ENCODE measurements at regions not wholly inside any gene's neighbourhood (a gene's known extent, or its start where the extent isn't known, plus 50 kb on each side); places are given as distances from the start of the nearest gene placed in this dataset.

DNA sequence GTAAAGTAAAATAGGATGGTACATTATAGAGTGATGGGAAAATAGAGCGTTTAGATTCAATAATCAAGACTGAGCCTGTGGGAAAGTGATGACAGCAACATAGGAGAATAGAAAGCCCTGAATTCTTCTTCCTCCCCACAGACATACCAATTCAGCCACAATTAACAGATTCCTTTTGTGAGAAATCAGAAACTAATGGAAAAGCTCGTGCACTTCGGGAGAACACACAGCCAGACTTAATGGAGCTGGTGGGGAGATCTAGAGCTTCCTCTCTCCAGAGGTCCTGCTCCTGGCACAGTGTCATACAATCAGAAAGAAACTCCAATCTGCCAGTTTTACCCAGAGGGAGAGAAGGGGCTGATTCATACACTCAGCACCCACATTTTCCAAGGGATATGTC is 676.3 kb upstream of the BOD1L1 start:
- no peak overlapping the region for H3K4me3 ChIP-seq (ENCODE audit: low read depth, low read length)
- no peak for TF ChIP-seq CTCF (IDR thresholded peaks at IDR 0.05; ENCODE audit: borderline replicate concordance, insufficient read depth, low read depth, low read length)

GRCh38 chr4:14308229-14308651 is 680.7 kb upstream of the BOD1L1 start:
- no peak overlapping the region for H3K4me3 ChIP-seq (ENCODE audit: low read depth, low read length)
- TF ChIP-seq CTCF (IDR thresholded peaks at IDR 0.05; ENCODE audit: borderline replicate concordance, insufficient read depth, low read depth, low read length), result no peak

- H3K4me3 ChIP-seq (ENCODE audit: low read depth, low read length), result no peak overlapping the region
- no peak for TF ChIP-seq CTCF (IDR thresholded peaks at IDR 0.05; ENCODE audit: borderline replicate concordance, insufficient read depth, low read depth, low read length)
These were observed 681.9 kb upstream of the BOD1L1 start for GRCh38 chr4:14309431-14309830.

DNA sequence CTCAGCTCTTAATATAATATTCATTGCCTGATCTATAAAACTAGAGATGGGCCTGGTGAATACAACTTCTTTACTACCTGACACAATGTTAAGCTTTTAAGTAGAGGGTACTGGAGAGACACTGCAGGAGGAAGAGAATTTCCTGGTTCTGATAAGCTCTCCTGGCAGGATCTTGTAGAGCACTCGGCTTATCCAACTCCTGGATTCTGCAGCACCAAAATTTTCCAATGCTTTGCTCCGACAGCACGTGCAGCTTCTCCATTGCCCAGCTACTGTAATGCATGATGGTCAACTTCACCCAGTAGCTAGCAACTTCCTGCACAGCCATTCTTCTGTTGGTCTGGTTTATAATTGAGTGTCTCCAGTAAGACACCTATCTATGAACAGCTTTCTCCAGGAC is 686.2 kb upstream of the BOD1L1 start:
- no peak overlapping the region for H3K4me3 ChIP-seq (ENCODE audit: low read depth, low read length)
- no peak for TF ChIP-seq CTCF (IDR thresholded peaks at IDR 0.05; ENCODE audit: borderline replicate concordance, insufficient read depth, low read depth, low read length)

DNA sequence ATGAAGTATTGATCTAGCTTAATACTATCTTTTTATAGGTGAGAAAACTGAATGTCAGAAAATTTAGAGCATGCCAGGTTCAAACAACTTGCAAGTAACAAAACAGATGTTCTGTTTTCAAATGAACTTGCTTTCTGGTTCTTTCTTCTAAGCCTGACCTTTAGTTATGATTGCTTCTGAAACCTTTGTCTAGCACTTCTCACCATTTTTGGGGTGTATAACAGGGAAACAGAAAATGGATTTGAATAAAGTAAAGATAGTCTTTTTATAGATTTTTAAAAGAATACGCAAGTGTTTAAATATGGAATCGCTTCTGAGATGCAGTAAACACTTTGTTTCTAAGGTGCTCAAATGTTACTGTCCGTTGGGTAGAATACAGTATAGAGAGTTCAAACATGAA is 687.2 kb upstream of the CPEB2 start:
- TF ChIP-seq CTCF (IDR thresholded peaks at IDR 0.05; ENCODE audit: borderline replicate concordance, insufficient read depth, low read depth, low read length), result no peak
- no peak overlapping the region for H3K4me3 ChIP-seq (ENCODE audit: low read depth, low read length)

- no peak overlapping the region for H3K4me3 ChIP-seq (ENCODE audit: low read depth, low read length)
- TF ChIP-seq CTCF (IDR thresholded peaks at IDR 0.05; ENCODE audit: borderline replicate concordance, insufficient read depth, low read depth, low read length), result no peak
These were observed 684.9 kb upstream of the CPEB2 start for GRCh38 chr4:14317351-14317750.

DNA sequence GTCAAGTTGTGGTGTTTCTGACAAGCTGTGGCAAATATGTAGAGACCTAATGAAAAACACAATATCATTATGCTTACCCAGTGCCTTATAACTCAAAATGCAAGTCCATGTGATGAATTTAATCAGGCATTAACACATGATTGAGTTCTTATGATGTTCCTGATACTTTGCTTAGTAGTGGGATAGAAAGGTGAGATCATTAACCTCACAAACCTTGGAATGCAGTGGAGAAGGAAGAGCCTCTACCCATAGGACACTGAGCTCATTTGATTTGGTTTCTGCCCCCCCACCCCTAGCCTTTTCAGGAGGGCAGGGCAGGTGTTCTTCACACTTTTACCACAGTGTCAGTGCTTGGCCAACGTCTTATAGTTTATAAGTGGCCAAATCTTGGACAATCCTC is 683.6 kb upstream of the CPEB2 start:
- H3K4me3 ChIP-seq (ENCODE audit: low read depth, low read length), result no peak overlapping the region
- no peak for TF ChIP-seq CTCF (IDR thresholded peaks at IDR 0.05; ENCODE audit: borderline replicate concordance, insufficient read depth, low read depth, low read length)

Data from GM12875 (cell line).